Bronchial epithelial cell (primary cell): ENCODE measurements at regions not wholly inside any gene's neighbourhood (a gene's known extent, or its start where the extent isn't known, plus 50 kb on each side); places are given as distances from the start of the nearest gene placed in this dataset.

Source experiments
- DNase-seq: peaks from one replicate; pipeline ENCODE4 v3.0.0-alpha.2; 2010; ENCODE audit warnings: low read depth
- FAIRE-seq: peaks from 2 replicates; lab custom pipeline; 2011; peaks lifted over from hg19 to GRCh38; lab: Jason Lieb, UNC
- H3K27me3 ChIP-seq: 2 replicates; pipeline ENCODE4 v1.5.1; 2011; ENCODE audit warnings: low read length; ENCODE audit not compliant: control insufficient read depth, insufficient read depth
- H3K36me3 ChIP-seq: 2 replicates; pipeline ENCODE4 v1.5.1; 2011; ENCODE audit warnings: low read length; ENCODE audit not compliant: control insufficient read depth, insufficient read depth
- H3K4me3 ChIP-seq: 2 replicates; pipeline ENCODE4 v1.5.1; 2011; ENCODE audit warnings: mild to moderate bottlenecking, low read depth, low read length, control low read depth
- TF ChIP-seq, protein P1 (sequence below): IDR thresholded peaks from 2 replicates; pipeline ENCODE4 v1.5.1; 2011; ENCODE audit warnings: mild to moderate bottlenecking, moderate library complexity, low read length, control low read depth, inconsistent platforms; ENCODE audit not compliant: insufficient read depth, severe bottlenecking

DNA sequence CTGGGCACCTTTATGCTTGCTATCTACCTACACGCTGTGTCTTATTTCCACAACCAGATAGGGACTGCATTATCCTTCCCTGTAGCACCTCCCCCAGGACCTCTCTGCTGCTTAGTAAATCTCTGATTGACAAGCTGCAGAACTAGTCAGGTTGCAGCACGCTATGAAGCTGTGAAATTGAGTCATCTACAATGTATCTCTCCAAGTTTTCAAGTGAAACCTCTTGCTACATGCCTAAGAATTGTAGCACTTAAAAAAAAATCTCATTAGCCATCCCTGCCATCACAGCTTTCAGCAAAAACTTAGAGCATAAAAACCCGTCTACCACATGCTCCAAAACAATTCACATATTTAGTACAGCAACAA lies 69.7 kb upstream of the FGFR2 start:
- DNase-seq (peak; percentile 85), FAIRE-seq (no peak)
- Histone ChIP-seq H3K4me3 (no peak overlapping the region), H3K36me3 (no peaks in the 10 kb centered on the region), H3K27me3 (no peaks in the 10 kb centered on the region)
- TF ChIP-seq, protein P1, sequence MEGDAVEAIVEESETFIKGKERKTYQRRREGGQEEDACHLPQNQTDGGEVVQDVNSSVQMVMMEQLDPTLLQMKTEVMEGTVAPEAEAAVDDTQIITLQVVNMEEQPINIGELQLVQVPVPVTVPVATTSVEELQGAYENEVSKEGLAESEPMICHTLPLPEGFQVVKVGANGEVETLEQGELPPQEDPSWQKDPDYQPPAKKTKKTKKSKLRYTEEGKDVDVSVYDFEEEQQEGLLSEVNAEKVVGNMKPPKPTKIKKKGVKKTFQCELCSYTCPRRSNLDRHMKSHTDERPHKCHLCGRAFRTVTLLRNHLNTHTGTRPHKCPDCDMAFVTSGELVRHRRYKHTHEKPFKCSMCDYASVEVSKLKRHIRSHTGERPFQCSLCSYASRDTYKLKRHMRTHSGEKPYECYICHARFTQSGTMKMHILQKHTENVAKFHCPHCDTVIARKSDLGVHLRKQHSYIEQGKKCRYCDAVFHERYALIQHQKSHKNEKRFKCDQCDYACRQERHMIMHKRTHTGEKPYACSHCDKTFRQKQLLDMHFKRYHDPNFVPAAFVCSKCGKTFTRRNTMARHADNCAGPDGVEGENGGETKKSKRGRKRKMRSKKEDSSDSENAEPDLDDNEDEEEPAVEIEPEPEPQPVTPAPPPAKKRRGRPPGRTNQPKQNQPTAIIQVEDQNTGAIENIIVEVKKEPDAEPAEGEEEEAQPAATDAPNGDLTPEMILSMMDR, result no peak

DNA sequence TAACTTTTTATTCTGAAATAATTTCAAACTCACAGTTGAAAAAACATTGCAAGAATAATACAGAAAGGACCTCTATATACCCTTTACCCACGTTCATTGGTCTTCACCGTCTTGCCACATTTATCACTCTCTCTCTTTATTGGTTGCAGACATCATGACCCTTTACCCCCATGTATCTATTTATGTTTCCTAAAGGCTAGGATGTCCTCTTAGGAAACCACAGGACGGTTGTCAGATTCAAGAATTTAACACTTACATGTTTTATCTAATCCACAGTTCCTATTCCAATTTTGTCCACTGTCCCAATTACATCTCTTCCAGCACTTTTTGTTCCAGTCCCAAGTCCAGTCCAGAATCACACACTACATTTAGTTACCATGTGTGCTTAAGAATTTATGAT lies 67.6 kb upstream of the FGFR2 start:
- Histone ChIP-seq H3K27me3 (no peaks in the 10 kb centered on the region), H3K36me3 (no peaks in the 10 kb centered on the region), H3K4me3 (no peak overlapping the region)
- DNase-seq (no peak), FAIRE-seq (no peak)
- TF ChIP-seq, protein P1, result no peak

DNA sequence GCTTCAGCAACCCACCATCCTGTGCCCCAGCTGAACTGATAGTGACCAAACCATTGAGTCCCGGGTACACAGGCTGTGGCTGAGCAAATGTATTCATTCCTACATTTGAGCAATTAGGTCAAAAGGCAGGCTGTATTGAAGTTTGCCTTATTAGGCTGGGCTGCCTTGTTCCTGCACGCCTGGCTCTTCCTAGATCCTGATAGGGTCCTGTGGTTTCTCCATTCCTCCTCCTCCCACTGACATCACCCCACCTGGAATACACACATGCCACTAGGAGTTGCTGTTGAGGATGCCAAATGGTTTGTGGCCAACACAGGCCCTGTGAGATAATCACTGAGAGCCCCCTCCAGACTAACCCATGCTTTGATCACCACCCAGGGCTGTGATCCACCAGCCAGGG lies 66.4 kb upstream of the FGFR2 start:
- peak; percentile 61 for DNase-seq
- TF ChIP-seq, protein P1, result no peak
- peak; percentile 70 for FAIRE-seq
- no peak overlapping the region for H3K4me3 ChIP-seq
- H3K27me3 ChIP-seq, result no peaks in the 10 kb centered on the region
- H3K36me3 ChIP-seq, result no peaks in the 10 kb centered on the region

DNA sequence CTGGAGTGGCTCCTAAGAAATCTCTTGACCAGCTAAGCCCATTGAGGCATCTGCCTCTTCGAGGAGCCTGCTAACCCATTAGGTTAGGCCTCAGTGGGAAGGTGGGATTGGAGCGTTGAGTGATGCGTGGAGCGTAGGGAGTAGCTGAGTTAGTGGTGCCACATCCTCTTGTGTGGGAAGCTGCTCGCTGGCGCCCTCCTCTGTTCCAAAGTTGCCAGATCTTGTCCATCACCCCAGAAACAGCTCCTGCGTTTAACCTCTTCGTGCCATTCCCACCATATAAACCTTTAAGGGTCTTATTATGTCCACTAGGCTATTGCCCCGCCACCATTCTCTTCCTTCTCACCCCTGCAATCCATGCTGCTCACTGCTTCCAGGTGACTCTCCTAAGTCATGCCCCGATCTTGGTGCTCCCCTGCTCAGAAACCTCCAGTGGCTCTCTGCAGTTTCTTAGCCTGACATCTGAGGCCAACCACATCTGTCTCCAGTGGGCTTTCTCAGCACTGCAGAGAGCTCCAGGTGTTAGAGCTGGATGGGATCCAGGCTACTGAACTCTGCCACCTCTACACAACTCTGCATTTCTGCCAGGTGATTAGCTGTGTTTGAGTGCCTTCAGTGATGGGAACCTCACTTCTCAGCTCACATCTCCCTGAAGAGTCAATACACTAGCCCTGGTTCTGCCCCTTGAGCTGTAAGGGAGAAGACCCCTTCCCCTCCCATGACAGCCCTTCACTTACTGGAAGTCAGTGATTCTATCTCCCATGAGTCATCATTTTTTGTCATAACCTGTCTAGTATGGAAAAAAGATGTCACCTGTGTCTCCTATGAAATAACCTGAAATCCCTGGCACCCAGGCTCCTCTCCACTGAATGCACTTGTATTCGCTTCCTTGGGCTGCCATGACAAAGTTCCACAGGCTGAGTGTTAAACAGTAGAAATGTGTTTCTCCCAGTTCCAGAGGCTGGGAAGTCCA lies 65.0 kb upstream of the FGFR2 start:
- TF ChIP-seq, protein P1, result peak; percentile 63
- FAIRE-seq (no peak), DNase-seq (peak; percentile 48)
- no peaks in the 10 kb centered on the region for H3K36me3 ChIP-seq
- no peaks in the 10 kb centered on the region for H3K27me3 ChIP-seq
- no peak overlapping the region for H3K4me3 ChIP-seq

DNA sequence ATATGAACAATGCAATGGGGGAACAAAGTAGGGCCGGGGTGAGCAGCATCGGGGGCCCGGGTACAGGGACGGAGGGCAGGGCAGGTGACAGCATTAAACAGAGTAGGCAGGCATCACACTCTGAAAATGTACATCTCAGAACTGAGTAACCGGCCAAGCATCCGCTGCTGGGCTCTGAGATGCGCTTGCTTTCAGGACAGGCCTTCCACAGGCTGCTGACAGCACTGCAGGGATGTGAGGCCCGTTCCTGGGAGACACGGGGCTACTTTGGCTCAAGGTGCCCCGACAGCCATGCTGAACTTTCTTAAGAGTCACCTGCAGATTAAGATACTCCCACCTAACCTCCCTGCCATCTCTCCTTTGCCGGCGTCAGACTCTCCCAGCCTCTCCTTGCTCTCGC lies 64.3 kb upstream of the FGFR2 start:
- TF ChIP-seq, protein P1, result no peak
- FAIRE-seq (peak; percentile 43), DNase-seq (no peak)
- Histone ChIP-seq H3K27me3 (no peaks in the 10 kb centered on the region), H3K36me3 (no peaks in the 10 kb centered on the region), H3K4me3 (no peak overlapping the region)
